ENCODE measurements at regions not wholly inside any gene's neighbourhood (a gene's known extent, or its start where the extent isn't known, plus 50 kb on each side); places are given as distances from the start of the nearest gene placed in this dataset.

GRCh38 chr6:95175927-95176675 lies 401.2 kb upstream of the MANEA start:
- DNase-seq (ENCODE audit: low spot score), result no peak
- Histone ChIP-seq H3K27me3 (ENCODE audit: insufficient read depth, poor library complexity, severe bottlenecking) (no peaks in the 10 kb centered on the region), H3K4me3 (ENCODE audit: severe bottlenecking) (no peak overlapping the region), H3K4me1 (ENCODE audit: insufficient read depth, poor library complexity, severe bottlenecking) (no peaks in the 10 kb centered on the region), H3K36me3 (ENCODE audit: low read depth) (no peaks in the 10 kb centered on the region), H3K27ac (ENCODE audit: poor library complexity, severe bottlenecking) (no peak overlapping the region), H3K9me3 (ENCODE audit: severe bottlenecking) (no peaks in the 10 kb centered on the region)
- ATAC-seq (ENCODE audit: low read depth), result no peak
- TF ChIP-seq CTCF (IDR thresholded peaks at IDR 0.05; ENCODE audit: poor library complexity, severe bottlenecking), result no peak

GRCh38 chr6:95185874-95186273 lies 391.5 kb upstream of the MANEA start:
- DNase-seq (ENCODE audit: low spot score) (no peak), ATAC-seq (ENCODE audit: low read depth) (no peak)
- Histone ChIP-seq H3K9me3 (ENCODE audit: severe bottlenecking) (no peaks in the 10 kb centered on the region), H3K27ac (ENCODE audit: poor library complexity, severe bottlenecking) (no peak overlapping the region), H3K27me3 (ENCODE audit: insufficient read depth, poor library complexity, severe bottlenecking) (peaks cover 3% of the 10 kb centered on the region), H3K4me3 (ENCODE audit: severe bottlenecking) (no peak overlapping the region), H3K4me1 (ENCODE audit: insufficient read depth, poor library complexity, severe bottlenecking) (no peaks in the 10 kb centered on the region), H3K36me3 (ENCODE audit: low read depth) (no peaks in the 10 kb centered on the region)
- no peak for TF ChIP-seq CTCF (IDR thresholded peaks at IDR 0.05; ENCODE audit: poor library complexity, severe bottlenecking)

GRCh38 chr6:95186710-95187109 lies 390.6 kb upstream of the MANEA start:
- TF ChIP-seq CTCF (IDR thresholded peaks at IDR 0.05; ENCODE audit: poor library complexity, severe bottlenecking), result no peak
- Histone ChIP-seq H3K36me3 (ENCODE audit: low read depth) (no peaks in the 10 kb centered on the region), H3K27ac (ENCODE audit: poor library complexity, severe bottlenecking) (no peak overlapping the region), H3K9me3 (ENCODE audit: severe bottlenecking) (no peaks in the 10 kb centered on the region), H3K4me3 (ENCODE audit: severe bottlenecking) (no peak overlapping the region), H3K4me1 (ENCODE audit: insufficient read depth, poor library complexity, severe bottlenecking) (no peaks in the 10 kb centered on the region), H3K27me3 (ENCODE audit: insufficient read depth, poor library complexity, severe bottlenecking) (peaks cover 3% of the 10 kb centered on the region)
- DNase-seq (ENCODE audit: low spot score) (no peak), ATAC-seq (ENCODE audit: low read depth) (no peak)

GRCh38 chr6:95197590-95197989 lies 379.7 kb upstream of the MANEA start:
- Histone ChIP-seq H3K4me3 (ENCODE audit: severe bottlenecking) (no peak overlapping the region), H3K9me3 (ENCODE audit: severe bottlenecking) (peaks cover 4% of the 10 kb centered on the region), H3K4me1 (ENCODE audit: insufficient read depth, poor library complexity, severe bottlenecking) (no peaks in the 10 kb centered on the region), H3K27ac (ENCODE audit: poor library complexity, severe bottlenecking) (no peak overlapping the region), H3K27me3 (ENCODE audit: insufficient read depth, poor library complexity, severe bottlenecking) (no peaks in the 10 kb centered on the region), H3K36me3 (ENCODE audit: low read depth) (no peaks in the 10 kb centered on the region)
- DNase-seq (ENCODE audit: low spot score), result no peak
- TF ChIP-seq CTCF (IDR thresholded peaks at IDR 0.05; ENCODE audit: poor library complexity, severe bottlenecking), result no peak
- ATAC-seq (ENCODE audit: low read depth), result no peak

- Histone ChIP-seq H3K4me1 (ENCODE audit: insufficient read depth, poor library complexity, severe bottlenecking) (no peaks in the 10 kb centered on the region), H3K4me3 (ENCODE audit: severe bottlenecking) (no peak overlapping the region), H3K9me3 (ENCODE audit: severe bottlenecking) (no peaks in the 10 kb centered on the region), H3K27me3 (ENCODE audit: insufficient read depth, poor library complexity, severe bottlenecking) (no peaks in the 10 kb centered on the region), H3K27ac (ENCODE audit: poor library complexity, severe bottlenecking) (no peak overlapping the region), H3K36me3 (ENCODE audit: low read depth) (no peaks in the 10 kb centered on the region)
- no peak for DNase-seq (ENCODE audit: low spot score)
- TF ChIP-seq CTCF (IDR thresholded peaks at IDR 0.05; ENCODE audit: poor library complexity, severe bottlenecking), result peak; percentile 85
- ATAC-seq (ENCODE audit: low read depth), result peak; percentile 67
These were observed 374.1 kb upstream of the MANEA start for GRCh38 chr6:95203153-95203754.

Data from RWPE2 (cell line).